ENCODE measurements at regions not wholly inside any gene's neighbourhood (a gene's known extent, or its start where the extent isn't known, plus 50 kb on each side); places are given as distances from the start of the nearest gene placed in this dataset.

DNA sequence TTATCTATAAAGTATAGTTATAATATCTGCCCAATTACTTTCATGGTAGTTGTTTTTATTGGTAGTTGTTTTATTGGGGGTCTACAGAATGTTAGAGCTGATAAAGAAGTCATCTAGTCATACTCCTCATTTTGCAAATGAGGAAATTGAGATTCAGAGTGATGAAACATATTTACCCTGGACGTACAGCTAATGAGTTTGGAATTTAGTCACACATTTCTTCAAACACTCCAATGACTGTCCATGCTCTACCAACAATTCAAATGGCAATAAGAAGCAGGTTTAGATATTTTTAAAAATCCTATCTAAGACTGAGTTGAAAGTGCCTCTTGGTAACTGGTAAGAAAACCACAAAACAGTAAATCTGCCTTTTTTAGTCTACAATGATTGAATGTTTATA lies 98.2 kb downstream of the MAGEC1 start:
- H3K36me3 ChIP-seq (ENCODE audit: insufficient read depth, low read length): no peaks in the 10 kb centered on the region
- no peak overlapping the region for H3K27ac ChIP-seq (ENCODE audit: low read length)
- no peaks in the 10 kb centered on the region for H3K79me2 ChIP-seq (replicated peaks; ENCODE audit: insufficient read depth, low read length)
- H3K27me3 ChIP-seq (ENCODE audit: insufficient read depth, low read depth, low read length): no peaks in the 10 kb centered on the region
- H2AFZ ChIP-seq (ENCODE audit: low read depth, low read length): no peak overlapping the region
- no peaks in the 10 kb centered on the region for H4K20me1 ChIP-seq (ENCODE audit: insufficient read depth)
- no peak overlapping the region for H3K9ac ChIP-seq (ENCODE audit: low read length)
- H3K9me2 ChIP-seq (ENCODE audit: insufficient read depth, low read length): no peaks in the 10 kb centered on the region
- H3K4me2 ChIP-seq (ENCODE audit: low read length): no peak overlapping the region
- TF ChIP-seq TAF1 (IDR thresholded peaks at IDR 0.05; ENCODE audit: low read depth): no peak
- TF ChIP-seq MXI1 (conservative IDR thresholded peaks at IDR 0.05; ENCODE audit: poor library complexity, severe bottlenecking): no peak
- TF ChIP-seq EP300 (conservative IDR thresholded peaks at IDR 0.05; ENCODE audit: poor library complexity, severe bottlenecking): no peak
- TF ChIP-seq EZH2 (IDR thresholded peaks at IDR 0.05; ENCODE audit: borderline replicate concordance, insufficient read depth, low read length, poor library complexity, severe bottlenecking): no peak
- TF ChIP-seq POLR2AphosphoS5 (IDR thresholded peaks at IDR 0.05): no peak
- TF ChIP-seq RAD21 (conservative IDR thresholded peaks at IDR 0.05): no peak
- TF ChIP-seq, protein P1, sequence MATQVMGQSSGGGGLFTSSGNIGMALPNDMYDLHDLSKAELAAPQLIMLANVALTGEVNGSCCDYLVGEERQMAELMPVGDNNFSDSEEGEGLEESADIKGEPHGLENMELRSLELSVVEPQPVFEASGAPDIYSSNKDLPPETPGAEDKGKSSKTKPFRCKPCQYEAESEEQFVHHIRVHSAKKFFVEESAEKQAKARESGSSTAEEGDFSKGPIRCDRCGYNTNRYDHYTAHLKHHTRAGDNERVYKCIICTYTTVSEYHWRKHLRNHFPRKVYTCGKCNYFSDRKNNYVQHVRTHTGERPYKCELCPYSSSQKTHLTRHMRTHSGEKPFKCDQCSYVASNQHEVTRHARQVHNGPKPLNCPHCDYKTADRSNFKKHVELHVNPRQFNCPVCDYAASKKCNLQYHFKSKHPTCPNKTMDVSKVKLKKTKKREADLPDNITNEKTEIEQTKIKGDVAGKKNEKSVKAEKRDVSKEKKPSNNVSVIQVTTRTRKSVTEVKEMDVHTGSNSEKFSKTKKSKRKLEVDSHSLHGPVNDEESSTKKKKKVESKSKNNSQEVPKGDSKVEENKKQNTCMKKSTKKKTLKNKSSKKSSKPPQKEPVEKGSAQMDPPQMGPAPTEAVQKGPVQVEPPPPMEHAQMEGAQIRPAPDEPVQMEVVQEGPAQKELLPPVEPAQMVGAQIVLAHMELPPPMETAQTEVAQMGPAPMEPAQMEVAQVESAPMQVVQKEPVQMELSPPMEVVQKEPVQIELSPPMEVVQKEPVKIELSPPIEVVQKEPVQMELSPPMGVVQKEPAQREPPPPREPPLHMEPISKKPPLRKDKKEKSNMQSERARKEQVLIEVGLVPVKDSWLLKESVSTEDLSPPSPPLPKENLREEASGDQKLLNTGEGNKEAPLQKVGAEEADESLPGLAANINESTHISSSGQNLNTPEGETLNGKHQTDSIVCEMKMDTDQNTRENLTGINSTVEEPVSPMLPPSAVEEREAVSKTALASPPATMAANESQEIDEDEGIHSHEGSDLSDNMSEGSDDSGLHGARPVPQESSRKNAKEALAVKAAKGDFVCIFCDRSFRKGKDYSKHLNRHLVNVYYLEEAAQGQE (IDR thresholded peaks at IDR 0.05; ENCODE audit: borderline replicate concordance): no peak
- TF ChIP-seq, protein P2, sequence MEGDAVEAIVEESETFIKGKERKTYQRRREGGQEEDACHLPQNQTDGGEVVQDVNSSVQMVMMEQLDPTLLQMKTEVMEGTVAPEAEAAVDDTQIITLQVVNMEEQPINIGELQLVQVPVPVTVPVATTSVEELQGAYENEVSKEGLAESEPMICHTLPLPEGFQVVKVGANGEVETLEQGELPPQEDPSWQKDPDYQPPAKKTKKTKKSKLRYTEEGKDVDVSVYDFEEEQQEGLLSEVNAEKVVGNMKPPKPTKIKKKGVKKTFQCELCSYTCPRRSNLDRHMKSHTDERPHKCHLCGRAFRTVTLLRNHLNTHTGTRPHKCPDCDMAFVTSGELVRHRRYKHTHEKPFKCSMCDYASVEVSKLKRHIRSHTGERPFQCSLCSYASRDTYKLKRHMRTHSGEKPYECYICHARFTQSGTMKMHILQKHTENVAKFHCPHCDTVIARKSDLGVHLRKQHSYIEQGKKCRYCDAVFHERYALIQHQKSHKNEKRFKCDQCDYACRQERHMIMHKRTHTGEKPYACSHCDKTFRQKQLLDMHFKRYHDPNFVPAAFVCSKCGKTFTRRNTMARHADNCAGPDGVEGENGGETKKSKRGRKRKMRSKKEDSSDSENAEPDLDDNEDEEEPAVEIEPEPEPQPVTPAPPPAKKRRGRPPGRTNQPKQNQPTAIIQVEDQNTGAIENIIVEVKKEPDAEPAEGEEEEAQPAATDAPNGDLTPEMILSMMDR (IDR thresholded peaks at IDR 0.05; ENCODE audit: poor library complexity, severe bottlenecking): no peak
- TF ChIP-seq SMC3 (conservative IDR thresholded peaks at IDR 0.05; ENCODE audit: poor library complexity): no peak
- no peak overlapping the region for H3K4me3 ChIP-seq (ENCODE audit: low read length)
- H3F3A ChIP-seq (ENCODE audit: insufficient read depth, low read length, poor library complexity, severe bottlenecking): no peaks in the 10 kb centered on the region
- no peaks in the 10 kb centered on the region for H3K9me3 ChIP-seq (ENCODE audit: low read length)

DNA sequence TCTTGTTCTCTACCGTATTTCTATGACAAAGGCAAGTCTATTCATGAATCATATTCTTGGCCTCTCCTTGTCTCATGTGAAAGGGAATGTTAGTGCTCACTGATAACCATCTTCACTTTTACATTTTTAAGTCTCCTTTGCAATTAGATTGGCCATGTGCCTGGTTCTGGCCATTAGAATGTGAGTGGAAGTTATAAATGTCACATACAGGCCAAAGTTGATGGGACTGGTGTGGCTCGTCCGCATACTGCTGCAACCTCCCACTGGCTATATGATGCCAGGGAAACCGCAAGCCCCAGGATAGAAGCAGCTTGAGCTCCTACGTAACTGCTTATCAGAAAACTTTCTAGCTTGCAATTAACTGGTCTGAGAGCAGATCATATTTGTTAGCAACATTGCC lies 86.1 kb downstream of the MAGEC1 start:
- no peak for TF ChIP-seq EP300 (conservative IDR thresholded peaks at IDR 0.05; ENCODE audit: poor library complexity, severe bottlenecking)
- TF ChIP-seq SMC3 (conservative IDR thresholded peaks at IDR 0.05; ENCODE audit: poor library complexity): no peak
- no peak for TF ChIP-seq POLR2AphosphoS5 (IDR thresholded peaks at IDR 0.05)
- no peak for TF ChIP-seq TAF1 (IDR thresholded peaks at IDR 0.05; ENCODE audit: low read depth)
- no peak for TF ChIP-seq MXI1 (conservative IDR thresholded peaks at IDR 0.05; ENCODE audit: poor library complexity, severe bottlenecking)
- TF ChIP-seq, protein P1 (IDR thresholded peaks at IDR 0.05; ENCODE audit: borderline replicate concordance): no peak
- TF ChIP-seq, protein P2 (IDR thresholded peaks at IDR 0.05; ENCODE audit: poor library complexity, severe bottlenecking): no peak
- TF ChIP-seq EZH2 (IDR thresholded peaks at IDR 0.05; ENCODE audit: borderline replicate concordance, insufficient read depth, low read length, poor library complexity, severe bottlenecking): no peak
- no peak for TF ChIP-seq RAD21 (conservative IDR thresholded peaks at IDR 0.05)
- H3K79me2 ChIP-seq (replicated peaks; ENCODE audit: insufficient read depth, low read length): no peaks in the 10 kb centered on the region
- H3F3A ChIP-seq (ENCODE audit: insufficient read depth, low read length, poor library complexity, severe bottlenecking): no peaks in the 10 kb centered on the region
- no peak overlapping the region for H2AFZ ChIP-seq (ENCODE audit: low read depth, low read length)
- no peaks in the 10 kb centered on the region for H3K36me3 ChIP-seq (ENCODE audit: insufficient read depth, low read length)
- no peaks in the 10 kb centered on the region for H4K20me1 ChIP-seq (ENCODE audit: insufficient read depth)
- no peak overlapping the region for H3K4me3 ChIP-seq (ENCODE audit: low read length)
- H3K27me3 ChIP-seq (ENCODE audit: insufficient read depth, low read depth, low read length): no peaks in the 10 kb centered on the region
- H3K27ac ChIP-seq (ENCODE audit: low read length): no peak overlapping the region
- H3K4me2 ChIP-seq (ENCODE audit: low read length): no peak overlapping the region
- H3K9ac ChIP-seq (ENCODE audit: low read length): no peak overlapping the region
- H3K9me3 ChIP-seq (ENCODE audit: low read length): no peaks in the 10 kb centered on the region
- H3K9me2 ChIP-seq (ENCODE audit: insufficient read depth, low read length): no peaks in the 10 kb centered on the region
